Activated CD8-positive, alpha-beta T cell treated with anti-CD3 and anti-CD28 coated beads for 36 hours (primary cell): ENCODE measurements at regions not wholly inside any gene's neighbourhood (a gene's known extent, or its start where the extent isn't known, plus 50 kb on each side); places are given as distances from the start of the nearest gene placed in this dataset.
"Not testable (repeated sequence)": the region's sequence is repeated elsewhere in the genome, so short reads cannot be mapped to it uniquely, and the experiment has no call there.

Source experiments
- ATAC-seq: fragments of 200-7000 bp; cut with Tn5 transposase; one replicate; pipeline ENCODE4 v1.10.0; 2021; ENCODE audit warnings: mild to moderate bottlenecking, moderate library complexity
- CTCF ChIA-PET: fragments of 350-600 bp; sonication (Branson Sonifier 250); formaldehyde crosslinking; loops from one replicate; lab custom pipeline; 2021; ENCODE audit warnings: antibody characterized with exemption; lab: Charles Lee
- POLR2A ChIA-PET: fragments of 350-600 bp; sonication (Branson Sonifier 250); formaldehyde crosslinking; loops from one replicate; lab custom pipeline; 2021; ENCODE audit warnings: antibody characterized with exemption; lab: Charles Lee
- DNase-seq: peaks from one replicate; pipeline ENCODE4 v3.0.0-alpha.2; 2020
- H3K27ac Mint-ChIP-seq: one replicate; pipeline ENCODE4 v1.8.0; 2021; ENCODE audit warnings: mild to moderate bottlenecking, mixed read lengths
- H3K27me3 Mint-ChIP-seq: one replicate; pipeline ENCODE4 v1.8.0; 2021; ENCODE audit warnings: mixed read lengths
- H3K36me3 Mint-ChIP-seq: one replicate; pipeline ENCODE4 v1.8.0; 2021; ENCODE audit warnings: low read depth, mixed read lengths
- H3K4me1 Mint-ChIP-seq: one replicate; pipeline ENCODE4 v1.8.0; 2021; ENCODE audit warnings: low read depth, mixed read lengths
- H3K4me3 Mint-ChIP-seq: one replicate; pipeline ENCODE4 v1.8.0; 2021; ENCODE audit warnings: mild to moderate bottlenecking, moderate library complexity, mixed read lengths
- H3K9me3 Mint-ChIP-seq: one replicate; pipeline ENCODE4 v1.8.0; 2021; ENCODE audit warnings: mixed read lengths
- CTCF ChIP-seq: fragments of 200-600 bp; IDR thresholded peaks from one replicate; pipeline ENCODE4 v1.8.0; 2022; ENCODE audit warnings: antibody characterized with exemption, mild to moderate bottlenecking
- intact Hi-C: fragments of 100-400 bp; cut with micrococcal nuclease; formaldehyde crosslinking; loops from one replicate; pipeline ENCODE4 v1.10.0; 2022

- H3K4me1 Mint-ChIP-seq: peaks cover 3% of the 10 kb centered on the region
- no peak for DNase-seq
- intact Hi-C loops: no loop called here
- no peak overlapping the region for H3K4me3 Mint-ChIP-seq
- H3K27me3 Mint-ChIP-seq: peaks cover 16% of the 10 kb centered on the region
- H3K27ac Mint-ChIP-seq: no peak overlapping the region
- POLR2A ChIA-PET: no interaction called here
- no peak for TF ChIP-seq CTCF
- H3K9me3 Mint-ChIP-seq: no peaks in the 10 kb centered on the region
- no peaks in the 10 kb centered on the region for H3K36me3 Mint-ChIP-seq
- ATAC-seq: no peak
- CTCF ChIA-PET: no interaction called here
Measured at GRCh38 chr6:1475174-1475573, 85.8 kb downstream of the FOXF2 start.

DNA sequence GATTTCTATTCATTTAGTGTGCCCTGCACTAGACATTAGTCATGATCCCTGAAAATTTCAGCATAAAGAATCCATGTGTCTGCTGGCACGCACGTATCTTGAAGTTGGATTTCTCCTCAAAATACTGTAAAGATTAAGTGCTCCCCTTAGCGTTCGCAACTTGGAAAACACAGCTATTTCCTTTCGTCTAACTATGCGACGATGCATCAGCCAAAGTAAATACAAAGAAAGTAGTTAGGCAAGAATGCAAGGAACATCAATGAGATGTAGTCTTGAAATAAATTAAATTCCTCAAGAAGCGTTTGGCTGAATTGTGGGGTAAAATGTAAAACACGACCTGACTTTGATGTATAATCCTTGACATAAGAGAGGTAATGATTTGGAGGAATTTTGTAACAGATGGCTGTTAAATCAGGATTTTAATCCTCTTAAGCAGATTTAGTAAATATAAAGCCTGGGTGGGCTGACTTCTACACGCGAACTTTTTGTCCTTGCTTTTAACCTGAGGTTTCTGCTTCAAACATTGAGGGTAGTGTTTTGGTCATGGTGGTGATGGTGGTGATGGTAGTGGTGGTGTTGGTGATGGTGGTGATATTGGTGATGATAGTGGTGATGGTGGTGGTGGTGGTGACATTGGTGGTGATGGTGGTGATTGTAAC lies 88.2 kb downstream of the FOXF2 start:
- Mint-ChIP-seq H3K9me3 (no peaks in the 10 kb centered on the region), H3K27me3 (peaks cover 20% of the 10 kb centered on the region), H3K4me1 (no peaks in the 10 kb centered on the region), H3K36me3 (no peaks in the 10 kb centered on the region), H3K27ac (no peak overlapping the region), H3K4me3 (no peak overlapping the region)
- DNase-seq (no peak), ATAC-seq (no peak)
- ChIA-PET POLR2A (no interaction called here), CTCF (no interaction called here)
- intact Hi-C loops: no loop called here
- no peak for TF ChIP-seq CTCF

GRCh38 chr6:1478163-1478826 lies 88.9 kb downstream of the FOXF2 start:
- POLR2A ChIA-PET, CTCF ChIA-PET, H3K27ac Mint-ChIP-seq, intact Hi-C loops, ATAC-seq, DNase-seq, H3K36me3 Mint-ChIP-seq, H3K4me3 Mint-ChIP-seq, H3K9me3 Mint-ChIP-seq, H3K4me1 Mint-ChIP-seq: not testable (repeated sequence)
- H3K27me3 Mint-ChIP-seq: peaks cover 16% of the 10 kb centered on the region

DNA sequence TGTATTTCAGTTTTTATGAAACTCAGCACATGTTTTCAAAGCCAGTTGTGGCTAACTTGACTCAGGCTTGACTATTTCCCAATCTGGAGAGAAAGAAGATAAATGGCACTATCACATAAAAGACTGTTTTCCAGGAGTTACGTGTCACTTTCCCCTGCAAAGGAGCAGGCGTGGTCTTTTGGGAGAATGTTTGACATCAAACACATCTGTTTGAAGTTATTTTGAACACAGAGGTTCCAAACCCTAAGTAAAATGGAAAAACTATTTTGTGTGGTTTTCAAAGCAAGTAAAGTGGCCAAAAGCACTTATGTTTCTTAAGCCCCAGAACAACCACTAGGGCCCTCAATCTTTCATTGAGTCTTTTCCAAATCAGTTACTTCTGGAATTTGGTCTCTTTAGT lies 89.7 kb downstream of the FOXF2 start:
- Mint-ChIP-seq H3K4me1 (no peaks in the 10 kb centered on the region), H3K27me3 (peaks cover 12% of the 10 kb centered on the region), H3K36me3 (no peaks in the 10 kb centered on the region), H3K4me3 (no peak overlapping the region), H3K27ac (no peak overlapping the region), H3K9me3 (no peaks in the 10 kb centered on the region)
- intact Hi-C loops: no loop called here
- ATAC-seq (no peak), DNase-seq (no peak)
- TF ChIP-seq CTCF: no peak
- CTCF ChIA-PET: no interaction called here
- POLR2A ChIA-PET: no interaction called here

GRCh38 chr6:1479601-1480221 lies 90.3 kb downstream of the FOXF2 start:
- Mint-ChIP-seq H3K9me3 (no peaks in the 10 kb centered on the region), H3K27me3 (peaks cover 11% of the 10 kb centered on the region), H3K4me1 (no peaks in the 10 kb centered on the region), H3K36me3 (no peaks in the 10 kb centered on the region), H3K27ac (no peak overlapping the region), H3K4me3 (no peak overlapping the region)
- intact Hi-C loops: no loop called here
- ChIA-PET CTCF (no interaction called here), POLR2A (no interaction called here)
- no peak for ATAC-seq
- no peak for TF ChIP-seq CTCF
- no peak for DNase-seq
